ENCODE measurements at regions not wholly inside any gene's neighbourhood (a gene's known extent, or its start where the extent isn't known, plus 50 kb on each side); places are given as distances from the start of the nearest gene placed in this dataset.

DNA sequence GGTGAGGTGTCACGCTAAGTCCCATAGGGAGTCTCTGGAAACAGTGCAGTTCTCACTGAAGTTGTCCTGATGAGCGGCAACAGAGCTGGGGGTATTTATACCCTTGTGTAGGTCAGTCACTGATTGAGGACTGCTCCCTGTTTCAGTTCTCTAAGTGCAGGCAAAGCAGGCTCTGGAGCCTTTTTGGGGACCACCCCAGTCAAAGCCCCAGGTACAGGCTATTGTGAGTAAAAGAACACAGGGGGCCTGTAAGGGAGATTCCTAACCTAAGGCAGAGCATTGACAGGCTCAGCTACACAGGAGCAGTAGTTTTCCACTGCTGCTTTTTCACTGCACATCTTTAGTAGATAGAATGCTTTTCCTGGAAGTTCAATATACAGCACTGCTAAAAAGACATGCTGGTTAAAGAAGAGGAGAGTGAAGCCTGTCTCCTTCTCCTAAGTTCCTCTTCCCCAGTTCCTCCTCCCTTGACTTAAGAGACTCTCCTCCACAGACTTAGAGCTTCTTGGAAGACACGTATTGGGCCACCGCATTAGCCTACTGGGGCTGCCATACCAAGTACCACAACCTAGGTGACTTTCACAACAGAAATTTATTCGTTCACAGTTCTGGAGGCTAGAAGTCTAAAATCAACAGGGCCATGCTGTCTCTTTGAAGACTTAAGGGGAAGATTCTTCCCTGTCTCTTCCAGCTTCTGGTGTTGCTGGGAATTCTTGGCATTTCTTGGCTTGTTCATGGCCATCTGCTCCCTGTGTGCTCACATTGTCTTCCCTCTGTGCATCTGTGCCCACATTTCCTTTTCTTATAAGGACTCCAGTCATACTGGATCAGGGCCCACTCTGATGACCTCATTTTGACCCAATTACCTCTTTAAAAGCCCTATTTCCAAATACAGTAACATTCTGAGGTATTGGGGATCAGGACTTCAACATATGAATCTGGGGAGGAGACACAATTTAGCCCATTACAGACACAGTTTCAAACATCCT lies 221.0 kb downstream of the ESM1 start:
- Histone ChIP-seq H3K4me3 (ENCODE audit: low read depth in 1 of 2, low read length in 2 of 2) (no peak overlapping the region), H3K9me3 (ENCODE audit: control insufficient read depth in 1 of 2, low read length in 2 of 2) (no peaks in the 10 kb centered on the region), H3K4me1 (ENCODE audit: control insufficient read depth in 1 of 2, insufficient read depth in 2 of 2, low read length in 2 of 2) (no peaks in the 10 kb centered on the region), H3K27me3 (ENCODE audit: low read depth, low read length) (no peaks in the 10 kb centered on the region), H3K27ac (ENCODE audit: low read length) (no peak overlapping the region), H3K36me3 (ENCODE audit: control insufficient read depth in 1 of 2, insufficient read depth in 2 of 2, low read length in 2 of 2) (no peaks in the 10 kb centered on the region)

DNA sequence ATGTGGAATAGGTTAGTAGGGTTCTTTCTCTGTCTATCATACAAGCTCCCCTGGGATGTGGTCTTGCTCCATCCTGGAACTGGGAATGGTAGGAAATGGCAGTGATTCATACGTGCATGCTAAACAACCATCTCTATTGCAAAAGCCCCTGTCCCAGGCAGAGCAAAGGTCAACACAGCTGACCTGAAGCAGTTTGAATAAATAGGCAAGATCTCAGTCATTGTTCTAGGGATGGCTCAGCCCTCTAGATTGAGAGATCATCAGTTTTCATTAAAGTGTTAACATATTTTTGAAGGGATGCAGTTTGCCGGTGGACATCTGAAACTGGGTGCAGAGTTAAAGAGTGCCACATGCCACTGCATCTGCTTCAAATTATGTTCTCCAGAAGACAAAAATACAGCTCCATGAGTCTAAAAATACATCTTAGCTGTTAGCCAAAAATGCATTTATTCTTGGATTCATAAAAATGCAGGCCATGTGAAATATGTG lies 224.1 kb downstream of the ESM1 start:
- Histone ChIP-seq H3K27ac (ENCODE audit: low read length) (no peak overlapping the region), H3K9me3 (ENCODE audit: control insufficient read depth in 1 of 2, low read length in 2 of 2) (no peaks in the 10 kb centered on the region), H3K4me3 (ENCODE audit: low read depth in 1 of 2, low read length in 2 of 2) (no peak overlapping the region), H3K36me3 (ENCODE audit: control insufficient read depth in 1 of 2, insufficient read depth in 2 of 2, low read length in 2 of 2) (no peaks in the 10 kb centered on the region), H3K4me1 (ENCODE audit: control insufficient read depth in 1 of 2, insufficient read depth in 2 of 2, low read length in 2 of 2) (no peaks in the 10 kb centered on the region), H3K27me3 (ENCODE audit: low read depth, low read length) (no peaks in the 10 kb centered on the region)

DNA sequence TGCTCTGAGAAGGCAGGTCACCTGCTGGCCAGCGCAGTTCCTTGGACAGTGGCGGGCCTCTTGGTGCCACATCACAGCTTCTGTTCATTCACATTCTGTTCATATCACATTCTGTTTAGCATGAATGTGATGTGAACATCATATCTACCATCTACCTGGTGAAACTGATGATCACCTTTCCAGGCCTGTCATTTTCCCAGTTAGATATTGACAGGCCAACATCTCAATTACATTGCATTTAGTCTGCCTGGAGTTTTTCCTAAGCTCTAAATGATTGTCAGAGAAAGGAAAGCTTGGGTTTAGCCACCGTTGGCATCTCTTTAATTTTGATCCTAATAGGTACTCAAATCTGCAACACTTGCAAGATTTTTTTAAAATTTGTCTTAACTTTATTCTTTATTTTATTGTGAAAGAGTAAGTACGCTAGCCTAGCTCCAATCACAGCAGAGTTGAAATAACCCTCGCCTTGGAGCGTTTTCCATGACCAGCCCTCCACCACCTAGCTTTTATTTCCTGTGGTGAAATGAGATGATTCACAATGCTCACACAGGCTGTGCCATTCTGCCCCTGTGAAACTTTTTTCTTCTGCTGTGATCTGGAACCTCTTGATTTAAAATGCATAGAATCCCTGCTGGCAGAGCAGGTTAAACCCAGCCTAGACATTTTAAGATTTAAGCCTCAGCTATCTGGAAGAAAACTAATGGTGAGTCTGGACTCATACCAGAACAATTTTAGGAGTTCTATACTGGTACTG lies 225.0 kb downstream of the ESM1 start:
- Histone ChIP-seq H3K27me3 (ENCODE audit: low read depth, low read length) (no peaks in the 10 kb centered on the region), H3K4me1 (ENCODE audit: control insufficient read depth in 1 of 2, insufficient read depth in 2 of 2, low read length in 2 of 2) (no peaks in the 10 kb centered on the region), H3K27ac (ENCODE audit: low read length) (no peak overlapping the region)

DNA sequence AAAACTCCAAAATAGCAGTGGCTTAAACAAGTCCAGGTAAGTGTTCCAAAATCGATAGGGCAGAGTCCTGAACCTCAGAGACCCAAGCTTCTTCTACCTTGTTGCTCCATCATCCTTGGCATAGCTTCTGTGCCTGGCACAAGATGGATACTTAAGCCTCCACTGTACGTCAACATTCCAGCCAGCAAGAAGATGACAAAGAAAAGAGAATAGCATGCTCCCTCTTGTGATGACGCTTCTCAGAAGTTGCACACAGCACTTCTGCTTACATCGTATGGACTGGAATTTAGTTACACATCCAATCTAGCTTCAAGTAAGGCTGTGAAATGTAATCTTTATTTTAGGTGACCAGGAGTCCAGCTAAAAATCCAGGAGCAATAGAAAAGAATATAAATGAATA lies 227.4 kb downstream of the ESM1 start:
- Histone ChIP-seq H3K36me3 (ENCODE audit: control insufficient read depth in 1 of 2, insufficient read depth in 2 of 2, low read length in 2 of 2) (no peaks in the 10 kb centered on the region), H3K27me3 (ENCODE audit: low read depth, low read length) (no peaks in the 10 kb centered on the region), H3K4me3 (ENCODE audit: low read depth in 1 of 2, low read length in 2 of 2) (no peak overlapping the region)

More for the DNA sequence above, 225.0 kb downstream of the ESM1 start:
- Histone ChIP-seq H3K36me3 (ENCODE audit: control insufficient read depth in 1 of 2, insufficient read depth in 2 of 2, low read length in 2 of 2) (no peaks in the 10 kb centered on the region), H3K4me3 (ENCODE audit: low read depth in 1 of 2, low read length in 2 of 2) (no peak overlapping the region), H3K9me3 (ENCODE audit: control insufficient read depth in 1 of 2, low read length in 2 of 2) (no peaks in the 10 kb centered on the region)

DNA sequence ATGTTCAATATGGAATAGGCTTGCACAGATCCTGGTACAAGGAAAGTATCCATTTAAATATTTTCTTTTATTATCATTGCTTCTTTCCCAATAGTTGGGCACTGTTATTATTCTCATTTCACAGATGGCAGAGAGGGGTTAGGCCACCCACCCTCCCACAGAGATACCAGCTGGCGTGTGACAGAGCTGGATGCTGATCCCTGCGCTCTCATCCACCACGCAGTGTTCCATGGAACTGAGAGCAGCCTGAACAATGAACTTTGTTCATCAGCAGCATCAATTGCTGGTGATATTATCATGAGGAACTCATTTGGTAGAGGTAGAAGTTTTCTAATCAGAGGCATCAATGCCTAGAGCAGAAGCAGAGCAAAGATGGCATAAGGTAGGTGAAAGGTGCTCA lies 227.9 kb downstream of the ESM1 start:
- Histone ChIP-seq H3K27ac (ENCODE audit: low read length) (no peak overlapping the region), H3K36me3 (ENCODE audit: control insufficient read depth in 1 of 2, insufficient read depth in 2 of 2, low read length in 2 of 2) (no peaks in the 10 kb centered on the region), H3K4me3 (ENCODE audit: low read depth in 1 of 2, low read length in 2 of 2) (no peak overlapping the region), H3K27me3 (ENCODE audit: low read depth, low read length) (no peaks in the 10 kb centered on the region), H3K4me1 (ENCODE audit: control insufficient read depth in 1 of 2, insufficient read depth in 2 of 2, low read length in 2 of 2) (no peaks in the 10 kb centered on the region), H3K9me3 (ENCODE audit: control insufficient read depth in 1 of 2, low read length in 2 of 2) (no peaks in the 10 kb centered on the region)

More for the DNA sequence above, 227.4 kb downstream of the ESM1 start:
- Histone ChIP-seq H3K9me3 (ENCODE audit: control insufficient read depth in 1 of 2, low read length in 2 of 2) (no peaks in the 10 kb centered on the region), H3K4me1 (ENCODE audit: control insufficient read depth in 1 of 2, insufficient read depth in 2 of 2, low read length in 2 of 2) (no peaks in the 10 kb centered on the region), H3K27ac (ENCODE audit: low read length) (no peak overlapping the region)

DNA sequence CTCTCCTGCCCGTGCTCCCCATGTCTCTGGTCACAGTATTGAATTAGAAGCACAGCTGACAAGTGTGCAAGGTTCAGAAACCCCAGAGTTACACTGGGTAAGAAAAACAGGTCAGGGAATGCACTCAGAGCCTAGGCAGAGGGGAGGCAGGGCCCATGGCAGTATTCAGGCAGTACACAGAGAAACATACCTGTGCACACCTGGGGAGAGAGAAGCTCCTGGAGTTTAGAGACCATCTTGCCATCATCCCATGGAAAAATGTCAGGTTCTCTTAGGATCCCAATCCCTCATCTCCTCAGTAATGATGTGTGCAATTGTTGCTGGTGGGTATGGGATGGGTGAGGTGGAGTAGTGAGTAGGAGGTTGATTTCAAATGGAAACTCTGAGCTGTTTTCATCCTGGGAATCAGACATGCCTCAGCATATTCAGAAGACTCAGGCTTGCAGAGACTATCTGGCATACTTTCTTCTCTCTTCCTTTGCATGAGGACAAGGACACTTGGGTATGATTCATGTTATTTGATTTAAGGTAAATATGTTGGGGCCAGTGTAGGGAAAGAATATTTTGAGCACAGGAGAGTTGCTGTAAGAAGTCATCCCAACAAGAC lies 228.5 kb downstream of the ESM1 start:
- H3K4me1 ChIP-seq (ENCODE audit: control insufficient read depth in 1 of 2, insufficient read depth in 2 of 2, low read length in 2 of 2) = no peaks in the 10 kb centered on the region
- H3K9me3 ChIP-seq (ENCODE audit: control insufficient read depth in 1 of 2, low read length in 2 of 2) = no peaks in the 10 kb centered on the region
- H3K27me3 ChIP-seq (ENCODE audit: low read depth, low read length) = no peaks in the 10 kb centered on the region
- no peak overlapping the region for H3K4me3 ChIP-seq (ENCODE audit: low read depth in 1 of 2, low read length in 2 of 2)
- H3K27ac ChIP-seq (ENCODE audit: low read length) = no peak overlapping the region
- H3K36me3 ChIP-seq (ENCODE audit: control insufficient read depth in 1 of 2, insufficient read depth in 2 of 2, low read length in 2 of 2) = no peaks in the 10 kb centered on the region

DNA sequence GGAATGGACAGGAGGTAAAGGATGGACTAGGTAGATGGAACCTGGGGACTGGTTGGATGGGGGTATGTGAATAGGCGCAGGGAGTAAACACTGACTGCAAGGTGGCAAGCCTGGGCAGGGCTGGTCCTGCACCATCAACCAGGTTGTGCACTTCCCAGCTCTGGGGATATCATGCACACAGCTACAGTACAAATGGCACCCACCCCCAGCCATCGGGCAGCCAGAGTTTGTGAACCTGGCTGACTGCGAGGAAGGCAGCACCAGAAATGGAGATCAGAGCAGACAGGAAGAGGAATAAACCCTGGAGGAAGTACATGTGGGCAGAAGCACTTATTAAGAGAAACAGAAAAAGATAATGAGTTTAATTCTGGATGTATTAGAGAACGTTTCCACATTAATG lies 229.1 kb downstream of the ESM1 start:
- no peaks in the 10 kb centered on the region for H3K4me1 ChIP-seq (ENCODE audit: control insufficient read depth in 1 of 2, insufficient read depth in 2 of 2, low read length in 2 of 2)
- H3K9me3 ChIP-seq (ENCODE audit: control insufficient read depth in 1 of 2, low read length in 2 of 2) = no peaks in the 10 kb centered on the region
- no peak overlapping the region for H3K4me3 ChIP-seq (ENCODE audit: low read depth in 1 of 2, low read length in 2 of 2)
- no peaks in the 10 kb centered on the region for H3K27me3 ChIP-seq (ENCODE audit: low read depth, low read length)
- no peak overlapping the region for H3K27ac ChIP-seq (ENCODE audit: low read length)
- no peaks in the 10 kb centered on the region for H3K36me3 ChIP-seq (ENCODE audit: control insufficient read depth in 1 of 2, insufficient read depth in 2 of 2, low read length in 2 of 2)

DNA sequence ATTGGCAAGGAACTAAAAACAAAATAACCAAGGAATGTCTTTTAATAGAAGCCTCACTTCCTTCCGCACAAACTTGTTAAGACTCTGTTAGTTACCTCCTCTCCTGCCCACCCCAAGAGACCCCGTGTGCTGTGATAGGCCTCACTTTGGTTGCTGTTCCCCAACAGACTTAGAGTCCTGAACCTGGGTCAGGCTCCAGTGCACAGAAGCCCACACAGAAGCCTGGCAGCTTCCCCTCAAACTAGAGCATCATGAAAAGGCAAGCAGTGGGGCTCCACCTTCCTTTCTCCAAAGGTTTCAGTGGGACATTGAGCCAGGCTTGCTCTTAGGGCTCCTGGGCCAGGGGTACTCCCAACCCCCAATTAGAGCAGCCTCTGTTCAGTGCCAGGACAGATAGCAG lies 230.5 kb downstream of the ESM1 start:
- Histone ChIP-seq H3K9me3 (ENCODE audit: control insufficient read depth in 1 of 2, low read length in 2 of 2) (no peaks in the 10 kb centered on the region), H3K27me3 (ENCODE audit: low read depth, low read length) (no peaks in the 10 kb centered on the region), H3K27ac (ENCODE audit: low read length) (no peak overlapping the region), H3K4me3 (ENCODE audit: low read depth in 1 of 2, low read length in 2 of 2) (no peak overlapping the region), H3K36me3 (ENCODE audit: control insufficient read depth in 1 of 2, insufficient read depth in 2 of 2, low read length in 2 of 2) (no peaks in the 10 kb centered on the region), H3K4me1 (ENCODE audit: control insufficient read depth in 1 of 2, insufficient read depth in 2 of 2, low read length in 2 of 2) (no peaks in the 10 kb centered on the region)

DNA sequence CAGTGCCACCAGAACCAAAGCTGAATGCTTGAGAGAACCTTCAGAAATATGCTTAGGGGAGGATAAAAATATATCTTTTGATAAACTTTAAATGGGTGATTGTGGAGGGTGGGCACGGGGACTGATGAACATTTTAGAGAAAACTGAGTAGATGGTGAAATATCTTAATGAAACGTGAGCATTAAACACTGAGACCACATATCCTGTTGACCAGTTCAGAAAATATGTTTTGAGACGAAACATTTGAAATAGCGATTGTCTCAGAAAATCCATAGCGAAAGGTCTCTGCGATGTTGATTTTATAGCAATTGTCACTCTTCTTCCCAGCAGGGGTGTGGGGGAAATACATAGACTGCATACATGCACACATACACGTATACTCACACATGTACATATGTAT lies 231.0 kb downstream of the ESM1 start:
- no peaks in the 10 kb centered on the region for H3K4me1 ChIP-seq (ENCODE audit: control insufficient read depth in 1 of 2, insufficient read depth in 2 of 2, low read length in 2 of 2)
- H3K27ac ChIP-seq (ENCODE audit: low read length) = no peak overlapping the region
- no peaks in the 10 kb centered on the region for H3K9me3 ChIP-seq (ENCODE audit: control insufficient read depth in 1 of 2, low read length in 2 of 2)
- H3K4me3 ChIP-seq (ENCODE audit: low read depth in 1 of 2, low read length in 2 of 2) = no peak overlapping the region
- H3K27me3 ChIP-seq (ENCODE audit: low read depth, low read length) = no peaks in the 10 kb centered on the region
- H3K36me3 ChIP-seq (ENCODE audit: control insufficient read depth in 1 of 2, insufficient read depth in 2 of 2, low read length in 2 of 2) = no peaks in the 10 kb centered on the region

DNA sequence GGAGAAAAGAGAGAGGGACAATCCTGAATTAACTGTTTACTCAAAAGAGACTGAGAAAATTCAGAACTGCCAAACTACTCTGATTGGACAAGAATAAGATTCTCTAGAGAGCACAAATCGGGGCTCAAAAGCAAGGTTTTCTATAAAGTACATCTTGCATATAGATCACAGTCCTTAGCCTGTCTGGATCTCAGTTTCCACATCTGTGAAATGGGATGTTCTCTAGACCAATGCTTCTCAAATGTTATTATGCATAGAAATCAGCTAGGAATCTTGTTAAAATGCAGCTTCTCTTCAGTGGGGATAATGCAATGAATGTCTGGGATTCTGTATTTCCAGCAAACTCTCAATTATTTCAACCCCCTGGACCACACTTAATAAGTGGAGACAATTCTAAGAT lies 231.6 kb downstream of the ESM1 start:
- no peaks in the 10 kb centered on the region for H3K4me1 ChIP-seq (ENCODE audit: control insufficient read depth in 1 of 2, insufficient read depth in 2 of 2, low read length in 2 of 2)
- no peaks in the 10 kb centered on the region for H3K36me3 ChIP-seq (ENCODE audit: control insufficient read depth in 1 of 2, insufficient read depth in 2 of 2, low read length in 2 of 2)
- no peak overlapping the region for H3K27ac ChIP-seq (ENCODE audit: low read length)

DNA sequence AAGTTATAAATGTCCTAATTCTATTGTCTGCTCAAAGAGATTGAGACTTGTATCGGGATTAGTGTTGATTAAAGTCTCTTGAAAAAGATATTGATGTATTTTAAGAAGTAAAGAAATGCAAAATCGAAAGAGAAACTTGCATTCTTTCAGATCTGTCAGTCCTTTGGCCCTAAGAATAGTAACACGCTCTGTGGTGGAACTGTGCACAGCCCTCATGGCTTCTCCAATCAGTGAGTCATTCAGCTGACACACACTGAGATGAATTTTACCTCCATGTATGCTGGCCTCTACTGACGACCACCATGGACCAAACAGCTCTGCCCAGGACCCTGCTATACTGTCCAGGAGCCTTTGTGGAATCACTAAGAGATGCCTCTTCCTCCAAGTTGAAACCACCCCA lies 232.4 kb downstream of the ESM1 start:
- no peaks in the 10 kb centered on the region for H3K4me1 ChIP-seq (ENCODE audit: control insufficient read depth in 1 of 2, insufficient read depth in 2 of 2, low read length in 2 of 2)

More for the DNA sequence above, 231.6 kb downstream of the ESM1 start:
- Histone ChIP-seq H3K27me3 (ENCODE audit: low read depth, low read length) (no peaks in the 10 kb centered on the region), H3K9me3 (ENCODE audit: control insufficient read depth in 1 of 2, low read length in 2 of 2) (no peaks in the 10 kb centered on the region), H3K4me3 (ENCODE audit: low read depth in 1 of 2, low read length in 2 of 2) (no peak overlapping the region)

More for the DNA sequence above, 232.4 kb downstream of the ESM1 start:
- H3K27me3 ChIP-seq (ENCODE audit: low read depth, low read length) = no peaks in the 10 kb centered on the region
- H3K4me3 ChIP-seq (ENCODE audit: low read depth in 1 of 2, low read length in 2 of 2) = no peak overlapping the region
- no peak overlapping the region for H3K27ac ChIP-seq (ENCODE audit: low read length)
- no peaks in the 10 kb centered on the region for H3K36me3 ChIP-seq (ENCODE audit: control insufficient read depth in 1 of 2, insufficient read depth in 2 of 2, low read length in 2 of 2)
- no peaks in the 10 kb centered on the region for H3K9me3 ChIP-seq (ENCODE audit: control insufficient read depth in 1 of 2, low read length in 2 of 2)
